NB4 (cell line): ENCODE measurements at regions not wholly inside any gene's neighbourhood (a gene's known extent, or its start where the extent isn't known, plus 50 kb on each side); places are given as distances from the start of the nearest gene placed in this dataset.

Experiments used
- MYC ChIP-seq: IDR thresholded peaks from 2 replicates; pipeline ENCODE4 v1.6.1; 2011; ENCODE audit warnings: low read depth, low read length
- POLR2A ChIP-seq: IDR thresholded peaks from 2 replicates; pipeline ENCODE4 v1.6.1; 2011; ENCODE audit warnings: mild to moderate bottlenecking; ENCODE audit not compliant: insufficient read length; ENCODE audit errors: extremely low read depth
- TF ChIP-seq, protein P1 (sequence below): IDR thresholded peaks from one replicate; pipeline ENCODE4 v1.5.1; 2012; ENCODE audit warnings: low read depth, low read length
- TF ChIP-seq, protein P2 (sequence below): IDR thresholded peaks from 2 replicates; pipeline ENCODE4 v1.6.1; 2011; ENCODE audit warnings: low read depth, low read length

DNA sequence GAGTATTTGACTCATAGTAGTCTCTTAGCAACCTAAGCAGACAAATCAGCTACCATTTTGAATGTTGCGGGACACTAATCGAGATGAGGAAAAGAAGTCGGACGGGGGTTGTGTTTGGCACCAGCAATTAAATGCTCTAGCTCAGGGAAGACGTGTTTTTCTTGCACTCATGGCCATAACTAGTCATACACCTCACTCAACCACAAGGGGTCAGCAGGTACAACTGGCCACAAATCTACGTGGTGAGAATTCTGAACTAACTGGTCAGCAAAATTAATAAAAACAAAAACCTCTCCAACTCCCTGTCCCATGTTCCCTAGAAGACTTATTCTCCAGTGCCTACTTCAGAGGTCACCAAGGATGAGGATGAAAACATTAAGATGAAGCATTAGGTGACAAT is 1467.8 kb downstream of the DPP10 start:
- TF ChIP-seq, protein P1, sequence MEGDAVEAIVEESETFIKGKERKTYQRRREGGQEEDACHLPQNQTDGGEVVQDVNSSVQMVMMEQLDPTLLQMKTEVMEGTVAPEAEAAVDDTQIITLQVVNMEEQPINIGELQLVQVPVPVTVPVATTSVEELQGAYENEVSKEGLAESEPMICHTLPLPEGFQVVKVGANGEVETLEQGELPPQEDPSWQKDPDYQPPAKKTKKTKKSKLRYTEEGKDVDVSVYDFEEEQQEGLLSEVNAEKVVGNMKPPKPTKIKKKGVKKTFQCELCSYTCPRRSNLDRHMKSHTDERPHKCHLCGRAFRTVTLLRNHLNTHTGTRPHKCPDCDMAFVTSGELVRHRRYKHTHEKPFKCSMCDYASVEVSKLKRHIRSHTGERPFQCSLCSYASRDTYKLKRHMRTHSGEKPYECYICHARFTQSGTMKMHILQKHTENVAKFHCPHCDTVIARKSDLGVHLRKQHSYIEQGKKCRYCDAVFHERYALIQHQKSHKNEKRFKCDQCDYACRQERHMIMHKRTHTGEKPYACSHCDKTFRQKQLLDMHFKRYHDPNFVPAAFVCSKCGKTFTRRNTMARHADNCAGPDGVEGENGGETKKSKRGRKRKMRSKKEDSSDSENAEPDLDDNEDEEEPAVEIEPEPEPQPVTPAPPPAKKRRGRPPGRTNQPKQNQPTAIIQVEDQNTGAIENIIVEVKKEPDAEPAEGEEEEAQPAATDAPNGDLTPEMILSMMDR: peak; percentile 29
- TF ChIP-seq, protein P2, sequence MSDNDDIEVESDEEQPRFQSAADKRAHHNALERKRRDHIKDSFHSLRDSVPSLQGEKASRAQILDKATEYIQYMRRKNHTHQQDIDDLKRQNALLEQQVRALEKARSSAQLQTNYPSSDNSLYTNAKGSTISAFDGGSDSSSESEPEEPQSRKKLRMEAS: no peak
- no peak for TF ChIP-seq POLR2A
- no peak for TF ChIP-seq MYC
